NCI-H187 treated with DMSO at 0.1 percent for 48 hours (cell line): ENCODE measurements at regions not wholly inside any gene's neighbourhood (a gene's known extent, or its start where the extent isn't known, plus 50 kb on each side); places are given as distances from the start of the nearest gene placed in this dataset.
"Not testable (repeated sequence)": the region's sequence is repeated elsewhere in the genome, so short reads cannot be mapped to it uniquely, and the experiment has no call there.

Source experiments
- DNase-seq: peaks from one replicate; lab custom pipeline; 2025; lab: John Stamatoyannopoulos, UW

DNA sequence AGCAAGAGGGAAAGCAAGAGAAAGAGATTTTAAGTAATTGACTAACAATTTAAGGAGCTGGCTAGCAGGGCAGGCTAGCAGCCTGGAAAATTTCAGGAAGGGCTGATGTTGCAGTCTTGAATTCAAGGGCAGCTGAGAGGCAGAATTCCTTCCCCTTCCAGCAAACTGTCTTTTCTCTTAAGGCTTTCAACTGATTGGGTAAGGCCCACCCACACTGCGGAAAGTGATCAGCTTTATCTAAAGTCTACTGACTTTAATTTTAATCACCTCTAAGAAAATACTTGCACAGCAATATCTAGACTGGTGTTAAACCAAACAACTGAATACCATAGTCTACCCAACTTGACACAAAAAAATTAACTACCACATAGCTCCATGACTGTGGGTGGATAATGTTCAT is 303.9 kb downstream of the FZD1 start:
- no peak for DNase-seq

- no peak for DNase-seq
Observed at GRCh38 chr7:91569728-91570457, 305.7 kb downstream of the FZD1 start.

- no peak for DNase-seq
Observed at GRCh38 chr7:91570560-91570959, 306.3 kb downstream of the FZD1 start.

DNA sequence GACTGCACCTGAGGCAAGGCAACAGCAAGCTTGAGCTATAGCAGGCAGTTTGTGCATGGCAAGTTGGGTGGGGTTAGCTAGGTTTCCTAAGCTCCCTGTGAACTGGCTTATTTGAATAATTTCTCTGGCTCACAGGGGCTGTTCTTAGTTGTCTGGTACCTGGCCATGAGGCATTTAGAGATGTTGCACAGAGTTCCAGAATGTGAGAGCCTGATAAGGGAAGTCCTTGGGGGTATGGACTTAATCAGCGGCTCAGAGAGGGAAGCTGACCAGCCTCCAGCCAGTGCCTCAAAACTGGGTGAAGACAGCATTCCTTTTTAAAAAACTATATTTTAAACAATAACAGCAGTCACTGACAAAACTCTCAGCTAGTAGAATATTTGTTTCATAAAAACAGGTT is 307.4 kb downstream of the FZD1 start:
- DNase-seq, result no peak

- no peak for DNase-seq
Observed at GRCh38 chr7:91573405-91573804, 307.1 kb downstream of the MTERF1 start.

GRCh38 chr7:91576459-91576858 is 304.0 kb downstream of the MTERF1 start:
- DNase-seq, result not testable (repeated sequence)

DNA sequence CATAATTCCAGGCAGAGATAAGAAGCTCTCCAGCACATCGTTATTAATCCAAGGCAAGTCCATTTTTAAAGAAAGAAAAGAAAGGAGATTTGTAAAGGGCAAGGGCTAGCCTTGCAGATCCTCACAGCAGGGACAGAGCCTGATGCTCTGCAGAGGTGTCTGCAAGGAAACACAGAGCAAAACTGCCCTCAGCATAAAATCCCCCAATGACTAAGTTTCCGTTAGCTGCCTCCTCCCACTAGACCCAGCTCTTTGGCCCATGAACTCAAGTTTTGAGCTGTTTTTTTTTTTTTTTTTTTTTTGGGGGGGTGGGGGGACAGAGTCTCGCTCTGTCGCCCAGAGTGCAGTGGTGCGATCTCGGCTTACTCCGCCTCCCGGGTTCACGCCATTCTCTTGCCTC is 300.7 kb downstream of the MTERF1 start:
- DNase-seq, result no peak

GRCh38 chr7:91582799-91583477 is 297.6 kb downstream of the MTERF1 start:
- no peak for DNase-seq

GRCh38 chr7:91596287-91596686 is 284.2 kb downstream of the MTERF1 start:
- DNase-seq, result no peak

DNA sequence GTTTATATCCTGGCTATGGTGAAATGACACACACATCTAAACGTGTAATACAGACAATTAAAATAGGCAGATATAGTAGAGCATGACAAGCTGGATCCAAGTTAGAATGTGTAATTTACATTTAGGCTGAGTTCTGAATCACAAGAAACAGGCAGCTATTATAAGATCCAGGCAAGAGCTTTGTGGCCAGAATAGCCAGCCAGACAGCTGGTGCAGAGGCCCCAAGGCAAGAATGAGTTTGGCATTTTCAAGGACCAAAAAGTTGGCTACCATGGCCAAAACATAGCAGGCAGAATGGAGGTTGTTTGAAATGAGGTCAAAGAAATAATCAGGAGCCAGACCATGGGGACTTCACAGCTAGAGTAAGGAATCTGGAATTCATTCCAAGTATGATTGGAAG is 281.7 kb downstream of the MTERF1 start:
- no peak for DNase-seq

- DNase-seq, result no peak
Observed at GRCh38 chr7:91600112-91600511, 280.4 kb downstream of the MTERF1 start.

GRCh38 chr7:91603707-91604106 is 276.8 kb downstream of the MTERF1 start:
- no peak for DNase-seq

DNA sequence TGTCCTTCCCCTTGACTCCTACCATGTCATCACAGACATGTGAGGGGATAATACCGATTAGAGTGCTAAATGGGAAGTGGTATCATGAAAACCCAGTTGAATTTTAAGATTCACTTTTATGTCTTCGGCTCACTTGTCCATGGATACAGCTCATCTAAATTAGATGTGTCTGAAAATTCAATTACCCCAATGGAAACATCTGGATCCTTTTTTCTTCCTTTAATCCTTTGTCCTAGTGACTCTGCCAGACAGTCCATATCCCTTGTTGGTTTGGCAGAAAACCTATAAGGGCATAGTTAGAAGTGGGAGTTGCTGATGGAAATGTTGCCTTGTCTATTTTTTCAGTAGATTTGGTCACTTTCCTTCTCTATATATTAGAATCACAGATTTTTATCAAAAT is 271.9 kb downstream of the MTERF1 start:
- no peak for DNase-seq

DNA sequence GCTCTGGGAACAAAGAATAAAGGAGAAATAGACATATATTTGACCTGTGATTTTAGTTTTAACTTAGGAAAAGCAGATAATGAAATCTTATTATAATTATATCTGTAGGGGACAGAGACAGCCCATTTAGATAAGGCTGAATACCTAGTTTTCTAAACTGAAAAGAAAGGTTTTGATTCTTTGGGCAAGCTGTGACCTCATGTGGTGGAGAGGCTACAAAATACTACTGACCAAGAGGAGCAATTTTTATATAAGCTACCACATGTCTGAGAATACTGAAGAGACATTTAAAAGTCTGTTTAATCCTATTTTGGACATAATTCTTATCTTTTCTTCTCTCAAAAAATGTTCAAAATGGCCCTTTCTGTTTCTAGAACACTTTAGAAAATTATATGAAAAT is 271.0 kb downstream of the MTERF1 start:
- DNase-seq, result no peak

- DNase-seq, result no peak
Observed at GRCh38 chr7:91614431-91614830, 266.1 kb downstream of the MTERF1 start.

GRCh38 chr7:91618776-91619765 is 261.4 kb downstream of the MTERF1 start:
- no peak for DNase-seq

DNA sequence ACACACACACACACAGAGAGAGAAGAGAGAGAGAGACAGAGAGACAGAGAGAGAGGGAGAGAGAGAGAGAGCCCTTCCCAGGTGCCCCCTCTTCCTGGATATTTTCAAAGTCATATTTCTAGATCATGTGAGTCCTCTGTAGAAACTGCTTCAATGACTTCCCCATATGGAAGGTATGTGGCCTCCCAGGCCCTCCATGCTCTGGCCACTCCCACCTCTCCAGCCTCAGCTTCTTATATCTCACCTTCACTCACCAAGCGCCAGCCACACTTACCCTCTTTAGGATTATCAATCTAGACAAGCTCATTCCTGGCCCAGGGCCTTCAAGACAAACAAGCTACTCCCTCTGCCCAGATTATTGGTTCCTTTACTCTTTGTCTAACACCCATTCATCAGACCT is 259.7 kb downstream of the MTERF1 start:
- no peak for DNase-seq

DNA sequence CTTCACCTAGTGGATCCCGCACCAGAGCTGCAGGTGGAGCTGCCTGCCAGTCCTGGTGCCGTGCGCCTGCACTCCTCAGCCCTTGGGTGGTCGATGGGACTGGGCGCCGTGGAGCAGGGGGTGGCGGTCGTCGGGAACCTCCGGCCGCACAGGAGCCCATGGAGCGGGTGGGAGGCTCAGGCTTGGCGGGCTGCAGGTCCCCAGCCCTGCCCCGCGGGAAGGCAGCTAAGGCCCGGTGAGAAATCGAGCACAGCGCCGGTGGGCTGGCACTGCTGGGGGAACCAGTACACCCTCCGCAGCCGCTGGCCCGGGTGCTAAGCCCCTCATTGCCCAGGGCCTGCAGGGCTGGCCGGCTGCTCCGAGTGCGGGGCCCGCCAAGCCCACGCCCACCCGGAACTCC is 253.2 kb downstream of the MTERF1 start:
- not testable (repeated sequence) for DNase-seq

DNA sequence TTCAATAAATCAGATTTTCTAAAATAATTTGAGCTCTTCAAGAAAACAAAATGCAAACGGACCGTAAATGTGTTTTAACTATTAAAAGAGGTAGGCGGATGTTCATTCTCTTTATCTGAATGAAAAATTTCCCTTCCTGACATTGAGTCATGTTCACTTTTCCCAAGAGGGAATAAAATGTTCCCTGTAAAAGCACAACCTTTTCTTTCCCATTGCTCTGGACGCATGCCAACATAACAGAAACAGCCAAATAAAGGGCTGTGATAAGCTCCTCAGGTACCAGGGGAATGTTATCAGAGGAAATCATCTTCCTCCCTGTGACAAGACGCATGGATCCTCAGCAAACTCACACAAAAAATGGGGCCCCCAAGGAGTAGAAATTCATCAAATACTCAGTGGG is 251.8 kb downstream of the MTERF1 start:
- DNase-seq, result no peak

DNA sequence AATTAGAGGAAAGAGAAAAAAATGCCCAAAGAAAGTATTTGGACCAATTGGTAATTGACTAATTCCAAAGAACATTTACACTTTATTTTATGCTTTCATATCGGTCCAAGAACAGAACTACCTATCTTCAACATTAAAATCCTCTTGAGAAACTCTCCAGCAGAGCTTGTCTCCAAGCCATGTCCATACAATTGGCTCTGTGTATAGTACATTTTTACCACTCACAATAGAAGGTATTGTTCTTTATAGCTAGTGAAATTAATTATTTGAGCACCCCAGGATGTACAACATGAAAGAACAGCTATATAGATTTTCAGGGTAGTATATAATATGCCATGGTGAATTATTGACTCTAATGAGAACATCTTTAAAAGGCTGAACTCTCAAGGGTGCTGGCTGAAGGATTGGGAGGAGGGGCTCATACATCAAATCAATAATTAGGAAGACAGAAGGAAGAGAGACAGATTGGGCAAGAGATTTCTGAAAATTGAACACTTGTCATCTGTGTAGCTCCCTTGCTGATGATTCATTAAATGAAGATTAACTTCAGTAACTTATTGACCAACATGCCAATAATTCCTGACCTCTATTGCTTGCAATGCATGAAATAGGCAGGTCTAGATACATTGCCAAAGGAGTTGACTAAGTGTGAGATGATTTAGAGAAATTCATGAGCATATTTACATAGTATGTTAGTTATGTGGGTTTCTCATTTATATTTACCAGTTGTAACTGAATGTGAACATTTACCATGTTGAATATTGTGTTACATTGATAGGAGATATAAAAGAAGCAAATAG is 249.7 kb downstream of the MTERF1 start:
- DNase-seq, result no peak

- no peak for DNase-seq
Observed at GRCh38 chr7:91632234-91632940, 248.1 kb downstream of the MTERF1 start.
